T-helper 17 cell (primary cell): ENCODE measurements at regions not wholly inside any gene's neighbourhood (a gene's known extent, or its start where the extent isn't known, plus 50 kb on each side); places are given as distances from the start of the nearest gene placed in this dataset.

ENCODE experiments used
- ATAC-seq: fragments of 150-1000 bp; cut with Tn5 transposase; 2 replicates; pipeline ENCODE4 v1.10.0; 2021; ENCODE audit warnings: mild to moderate bottlenecking, moderate library complexity
- DNase-seq, 3 donors: peaks; one replicate each; pipeline versions ENCODE4 v3.0.0 to v3.0.0-alpha.2; 2020 to 2021
- H3K9me3 ChIP-seq: one replicate; pipeline ENCODE4 v1.7.0; 2013; ENCODE audit warnings: low read length, mild to moderate bottlenecking; ENCODE audit not compliant: control insufficient read depth, poor library complexity, severe bottlenecking
- H3K27ac Mint-ChIP-seq: one replicate; pipeline ENCODE4 v1.8.0; 2022; ENCODE audit warnings: mild to moderate bottlenecking, moderate library complexity, mixed read lengths
- H3K27me3 Mint-ChIP-seq: one replicate; pipeline ENCODE4 v1.8.0; 2022; ENCODE audit warnings: mixed read lengths
- H3K36me3 Mint-ChIP-seq: one replicate; pipeline ENCODE4 v1.8.0; 2022; ENCODE audit warnings: low read depth, mixed read lengths
- H3K4me1 Mint-ChIP-seq: one replicate; pipeline ENCODE4 v1.8.0; 2022; ENCODE audit warnings: mild to moderate bottlenecking, mixed read lengths
- H3K4me3 Mint-ChIP-seq: one replicate; pipeline ENCODE4 v1.8.0; 2022; ENCODE audit warnings: mild to moderate bottlenecking, moderate library complexity, mixed read lengths

GRCh38 chr5:54861212-54861894, 124.0 kb downstream of the ESM1 start:
- no peak overlapping the region for H3K27ac Mint-ChIP-seq
- peaks cover 55% of the 10 kb centered on the region for H3K27me3 Mint-ChIP-seq

DNA sequence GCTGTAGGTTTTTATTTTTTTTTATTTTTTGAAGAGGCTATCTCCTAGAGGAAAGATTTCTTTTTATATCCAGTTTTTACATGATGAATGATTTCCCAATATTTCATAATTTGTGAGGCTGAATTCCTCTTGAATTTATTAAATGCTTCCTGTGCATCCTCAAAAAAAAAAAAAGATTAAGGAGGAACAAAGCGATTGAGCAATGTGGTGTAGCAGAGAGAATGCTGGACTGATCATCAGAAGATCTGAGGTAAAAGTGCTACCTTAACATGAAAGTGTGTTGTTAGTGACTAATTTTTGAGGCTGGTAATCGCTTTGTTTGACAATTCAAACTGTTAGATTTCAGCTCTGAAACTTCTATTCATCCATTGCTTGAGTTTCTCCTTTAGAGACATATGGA, 125.1 kb downstream of the ESM1 start:
- H3K9me3 ChIP-seq = peaks cover 5% of the 10 kb centered on the region
- H3K27me3 Mint-ChIP-seq = peaks cover 59% of the 10 kb centered on the region
- H3K27ac Mint-ChIP-seq = no peak overlapping the region
- ATAC-seq (no peak), DNase-seq (no peak)
- H3K4me1 Mint-ChIP-seq = peaks cover 4% of the 10 kb centered on the region
- H3K36me3 Mint-ChIP-seq = peaks cover 8% of the 10 kb centered on the region
- H3K4me3 Mint-ChIP-seq = no peak overlapping the region

More at GRCh38 chr5:54861212-54861894, 124.0 kb downstream of the ESM1 start:
- Mint-ChIP-seq H3K4me3 (no peak overlapping the region), H3K36me3 (peaks cover 8% of the 10 kb centered on the region), H3K4me1 (peaks cover 4% of the 10 kb centered on the region)
- ATAC-seq = no peak
- peaks cover 5% of the 10 kb centered on the region for H3K9me3 ChIP-seq
- DNase-seq = no peak

DNA sequence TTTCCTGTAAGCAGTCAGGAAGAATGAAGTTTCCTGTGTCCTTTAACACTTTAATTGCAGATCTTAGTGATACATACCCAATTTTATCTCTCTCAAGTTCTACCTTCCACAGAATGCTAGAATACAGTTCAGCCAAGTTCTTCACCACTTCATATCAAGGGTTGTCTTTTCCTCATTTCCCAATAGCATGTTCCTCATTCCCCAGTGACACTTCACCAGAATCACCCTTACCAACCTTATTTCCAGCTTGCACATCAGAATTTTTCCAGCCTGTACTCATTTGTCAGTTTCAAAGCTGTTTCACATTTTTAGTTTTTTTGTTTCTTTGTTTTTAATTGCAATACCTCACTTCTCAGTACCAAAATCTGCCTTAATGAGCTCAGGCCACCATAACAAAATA, 126.1 kb downstream of the ESM1 start:
- peaks cover 67% of the 10 kb centered on the region for H3K27me3 Mint-ChIP-seq
- no peak overlapping the region for H3K4me3 Mint-ChIP-seq
- H3K27ac Mint-ChIP-seq = no peak overlapping the region
- peaks cover 4% of the 10 kb centered on the region for H3K4me1 Mint-ChIP-seq
- ATAC-seq (no peak), DNase-seq (no peak)
- H3K9me3 ChIP-seq = peaks cover 5% of the 10 kb centered on the region
- H3K36me3 Mint-ChIP-seq = peaks cover 8% of the 10 kb centered on the region

DNA sequence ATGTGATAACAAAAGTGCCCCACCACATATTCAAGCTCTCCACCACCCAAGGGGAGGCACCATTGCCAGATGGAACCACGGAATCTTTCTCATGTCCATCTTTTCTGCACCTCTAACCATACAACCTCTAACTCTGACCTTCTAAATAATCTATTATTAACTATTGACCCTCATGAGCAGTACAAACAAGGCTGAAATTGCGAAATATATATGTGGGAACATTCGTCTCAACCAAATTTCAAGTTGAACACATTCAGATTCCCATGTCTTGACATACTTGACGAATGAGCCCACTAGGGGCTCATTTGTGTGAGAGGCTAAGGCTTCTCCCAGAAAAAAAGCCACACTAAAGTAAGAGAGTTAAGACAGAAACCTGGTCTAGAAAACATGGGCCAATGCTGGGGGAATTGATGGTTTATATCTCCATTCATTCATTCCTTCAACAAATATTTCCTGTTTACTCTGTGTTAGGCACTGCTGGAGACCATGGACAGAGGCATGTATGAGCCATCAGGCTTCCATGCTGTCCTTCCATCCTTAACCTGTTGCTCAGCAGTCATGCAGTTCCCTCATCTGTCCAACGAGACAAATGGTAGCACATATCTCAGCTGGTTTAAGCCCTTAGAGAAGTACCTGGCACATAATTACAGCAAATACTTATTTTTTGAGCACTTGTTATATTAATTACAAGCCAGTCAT, 130.4 kb downstream of the ESM1 start:
- H3K9me3 ChIP-seq = peaks cover 5% of the 10 kb centered on the region
- H3K36me3 Mint-ChIP-seq = peaks cover 4% of the 10 kb centered on the region
- DNase-seq (no peak), ATAC-seq (no peak)
- peaks cover 57% of the 10 kb centered on the region for H3K27me3 Mint-ChIP-seq
- no peak overlapping the region for H3K27ac Mint-ChIP-seq
- no peak overlapping the region for H3K4me3 Mint-ChIP-seq
- H3K4me1 Mint-ChIP-seq = no peaks in the 10 kb centered on the region

DNA sequence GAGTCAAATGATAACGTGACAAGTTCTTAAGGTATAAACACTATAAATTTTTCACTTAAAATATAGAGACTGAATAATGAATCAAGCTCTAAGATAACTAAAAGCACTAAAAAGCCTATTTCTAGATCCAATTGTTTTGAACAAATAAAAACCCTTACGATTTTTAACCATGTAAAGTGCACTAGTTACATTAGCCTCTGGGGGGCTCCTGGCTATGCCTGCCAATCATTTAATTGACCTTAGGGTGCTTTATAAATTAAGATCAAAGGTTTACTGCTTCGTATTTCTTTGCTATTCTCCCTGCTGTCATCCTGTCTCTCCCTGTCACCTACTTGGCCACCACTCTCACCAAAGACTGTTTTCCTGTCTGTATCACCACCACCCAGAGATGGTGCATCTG, 133.4 kb downstream of the ESM1 start:
- Mint-ChIP-seq H3K27me3 (peaks cover 55% of the 10 kb centered on the region), H3K27ac (no peak overlapping the region)
- no peak for DNase-seq

GRCh38 chr5:54851449-54851848, 133.9 kb downstream of the ESM1 start:
- ATAC-seq (no peak), DNase-seq (no peak)
- peaks cover 55% of the 10 kb centered on the region for H3K27me3 Mint-ChIP-seq
- H3K4me1 Mint-ChIP-seq = no peaks in the 10 kb centered on the region
- peaks cover 2% of the 10 kb centered on the region for H3K36me3 Mint-ChIP-seq
- no peak overlapping the region for H3K27ac Mint-ChIP-seq
- H3K9me3 ChIP-seq = no peaks in the 10 kb centered on the region
- no peak overlapping the region for H3K4me3 Mint-ChIP-seq

More for the DNA sequence above, 133.4 kb downstream of the ESM1 start:
- Mint-ChIP-seq H3K36me3 (peaks cover 2% of the 10 kb centered on the region), H3K4me1 (no peaks in the 10 kb centered on the region), H3K4me3 (no peak overlapping the region)
- H3K9me3 ChIP-seq = no peaks in the 10 kb centered on the region
- no peak for ATAC-seq

DNA sequence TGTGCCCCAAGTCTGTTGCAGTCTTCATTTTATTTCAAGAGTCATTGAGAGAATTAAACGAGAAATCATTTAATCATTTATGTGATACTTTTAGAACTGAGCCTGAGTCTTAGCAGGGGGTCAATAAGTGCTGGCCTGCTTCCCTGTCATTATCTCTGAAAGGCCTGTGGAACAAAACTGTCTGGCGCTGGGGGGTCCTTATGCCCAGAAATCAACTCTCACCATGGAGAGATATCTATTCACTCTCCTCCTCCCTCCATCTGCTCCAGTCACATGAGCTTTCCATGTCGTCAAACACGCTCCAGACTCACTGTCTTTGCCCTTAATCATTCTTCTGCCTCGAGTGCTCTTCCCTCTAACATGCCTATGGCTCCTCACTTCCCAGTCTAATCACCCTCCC, 136.8 kb downstream of the ESM1 start:
- H3K27me3 Mint-ChIP-seq = peaks cover 36% of the 10 kb centered on the region
- peaks cover 4% of the 10 kb centered on the region for H3K4me1 Mint-ChIP-seq
- H3K27ac Mint-ChIP-seq = peak overlapping the region; percentile 76
- no peak for DNase-seq
- H3K36me3 Mint-ChIP-seq = peaks cover 2% of the 10 kb centered on the region
- no peak for ATAC-seq
- H3K9me3 ChIP-seq = no peaks in the 10 kb centered on the region
- H3K4me3 Mint-ChIP-seq = no peak overlapping the region

GRCh38 chr5:54845567-54845941, 139.8 kb downstream of the ESM1 start:
- DNase-seq = no peak
- ATAC-seq = no peak
- H3K27me3 Mint-ChIP-seq = peaks cover 29% of the 10 kb centered on the region
- H3K9me3 ChIP-seq = no peaks in the 10 kb centered on the region
- peaks cover 5% of the 10 kb centered on the region for H3K36me3 Mint-ChIP-seq
- H3K4me3 Mint-ChIP-seq = peak overlapping the region; percentile 31
- no peak overlapping the region for H3K27ac Mint-ChIP-seq
- peaks cover 7% of the 10 kb centered on the region for H3K4me1 Mint-ChIP-seq

DNA sequence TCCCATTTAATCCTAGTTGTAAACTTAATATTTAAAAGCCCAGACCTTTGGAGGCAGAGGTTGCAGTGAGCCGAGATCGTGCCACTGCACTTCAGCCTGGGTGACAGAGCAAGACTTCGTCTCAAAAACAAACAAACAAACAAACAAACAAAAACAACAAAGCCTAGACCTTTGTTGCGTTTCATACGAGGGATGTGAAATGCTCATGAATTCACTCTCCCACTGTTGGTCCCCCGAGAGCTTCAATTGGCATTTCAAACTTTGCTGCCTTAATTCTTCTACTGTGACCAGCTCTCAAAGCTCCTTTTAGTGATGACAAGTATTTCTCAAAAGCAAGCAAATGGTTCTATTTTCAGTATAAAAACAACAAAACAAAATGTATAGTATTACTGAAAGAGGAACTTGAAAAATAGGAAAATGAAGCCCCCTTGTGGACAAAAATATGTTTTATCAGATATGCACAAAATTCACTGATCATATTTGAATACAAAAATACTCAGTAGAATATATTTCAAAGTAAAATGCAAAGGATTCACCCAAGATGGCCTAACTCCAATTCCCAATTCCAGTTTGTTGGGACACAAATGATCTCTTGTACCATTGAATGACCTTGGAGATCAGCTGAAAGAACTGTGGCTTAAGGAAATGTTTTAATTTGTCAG, 140.4 kb downstream of the ESM1 start:
- H3K9me3 ChIP-seq = no peaks in the 10 kb centered on the region
- ATAC-seq = peak; percentile 48
- Mint-ChIP-seq H3K4me3 (peak overlapping the region; percentile 73), H3K4me1 (peaks cover 7% of the 10 kb centered on the region), H3K27ac (peak overlapping the region; percentile 4), H3K36me3 (peaks cover 5% of the 10 kb centered on the region), H3K27me3 (peaks cover 24% of the 10 kb centered on the region)
- DNase-seq = no peak

- H3K9me3 ChIP-seq = no peaks in the 10 kb centered on the region
- Mint-ChIP-seq H3K27ac (peak overlapping the region; percentile 4), H3K4me1 (peaks cover 7% of the 10 kb centered on the region), H3K36me3 (peaks cover 5% of the 10 kb centered on the region), H3K4me3 (no peak overlapping the region), H3K27me3 (peaks cover 19% of the 10 kb centered on the region)
- ATAC-seq (no peak), DNase-seq (no peak)
Measured at GRCh38 chr5:54844266-54844665, 141.1 kb downstream of the ESM1 start.

GRCh38 chr5:54841481-54841880, 143.9 kb downstream of the ESM1 start:
- H3K27ac Mint-ChIP-seq = no peak overlapping the region
- no peak for ATAC-seq
- H3K9me3 ChIP-seq = no peaks in the 10 kb centered on the region

DNA sequence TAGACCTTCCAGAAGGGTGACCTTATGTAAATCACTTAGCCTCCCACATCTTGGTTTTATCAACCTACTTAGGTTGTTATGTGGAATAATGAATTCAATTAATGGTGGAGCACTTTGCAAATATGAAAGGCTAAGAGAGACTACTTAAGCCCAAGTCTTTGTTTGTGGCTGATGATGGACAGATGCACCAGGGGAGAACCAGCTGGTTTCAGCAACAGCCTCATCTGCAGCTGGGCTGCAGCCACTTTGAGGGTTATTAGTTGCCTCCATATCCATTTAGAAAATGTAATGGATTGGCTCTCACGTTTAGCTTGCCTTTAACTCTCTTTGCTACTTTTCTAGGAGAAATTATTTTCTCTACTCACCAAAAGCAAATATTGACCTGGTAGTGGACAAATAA, 146.6 kb downstream of the ESM1 start:
- Mint-ChIP-seq H3K27me3 (peaks cover 18% of the 10 kb centered on the region), H3K4me3 (no peak overlapping the region), H3K27ac (no peak overlapping the region), H3K4me1 (peaks cover 6% of the 10 kb centered on the region), H3K36me3 (peaks cover 9% of the 10 kb centered on the region)
- no peak for DNase-seq
- no peak for ATAC-seq
- H3K9me3 ChIP-seq = no peaks in the 10 kb centered on the region

More at GRCh38 chr5:54841481-54841880, 143.9 kb downstream of the ESM1 start:
- H3K4me3 Mint-ChIP-seq = no peak overlapping the region
- H3K36me3 Mint-ChIP-seq = peaks cover 5% of the 10 kb centered on the region
- H3K4me1 Mint-ChIP-seq = peaks cover 7% of the 10 kb centered on the region
- no peak for DNase-seq
- peaks cover 18% of the 10 kb centered on the region for H3K27me3 Mint-ChIP-seq

DNA sequence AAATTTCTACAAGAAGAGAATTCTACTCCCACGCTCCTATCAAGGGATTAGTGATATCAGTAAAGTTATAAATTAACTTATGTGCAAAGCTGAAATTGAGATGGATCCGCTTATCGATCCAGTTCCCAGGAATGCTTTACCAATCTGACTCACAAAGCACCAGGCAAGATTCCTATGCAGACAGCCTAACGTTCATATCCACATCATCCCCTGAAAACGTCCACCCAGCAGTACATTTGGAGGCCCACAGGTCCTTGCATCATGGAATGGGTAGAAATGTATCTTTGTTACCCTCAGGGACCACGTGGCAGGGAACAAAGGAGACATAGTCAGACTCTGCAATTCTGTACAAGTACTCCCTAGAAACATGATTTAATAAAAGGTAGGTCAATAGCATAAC, 147.4 kb downstream of the ESM1 start:
- Mint-ChIP-seq H3K36me3 (peaks cover 9% of the 10 kb centered on the region), H3K4me1 (peaks cover 11% of the 10 kb centered on the region), H3K4me3 (no peak overlapping the region), H3K27me3 (peaks cover 18% of the 10 kb centered on the region), H3K27ac (no peak overlapping the region)
- H3K9me3 ChIP-seq = no peaks in the 10 kb centered on the region
- no peak for ATAC-seq
- DNase-seq = no peak
